HG03039 (cell line): ENCODE measurements at regions not wholly inside any gene's neighbourhood (a gene's known extent, or its start where the extent isn't known, plus 50 kb on each side); places are given as distances from the start of the nearest gene placed in this dataset.
"Not testable (repeated sequence)": the region's sequence is repeated elsewhere in the genome, so short reads cannot be mapped to it uniquely, and the experiment has no call there.

ENCODE experiments used
- ATAC-seq: cut with Tn5 transposase; IDR thresholded peaks from one replicate; pipeline ENCODE4 v1.9.1; 2021; ENCODE audit warnings: mild to moderate bottlenecking, moderate library complexity; ENCODE audit not compliant: unreplicated experiment

GRCh38 chr16:86072328-86073102 lies 173.6 kb downstream of the IRF8 start:
- no peak for ATAC-seq

- ATAC-seq = no peak
Observed at GRCh38 chr16:86073103-86073625, 174.2 kb downstream of the IRF8 start.

- no peak for ATAC-seq
Observed at GRCh38 chr16:86073763-86074493, 175.0 kb downstream of the IRF8 start.

- ATAC-seq = no peak
Observed at GRCh38 chr16:86074651-86075487, 175.9 kb downstream of the IRF8 start.

GRCh38 chr16:86075488-86075785 lies 176.5 kb downstream of the IRF8 start:
- ATAC-seq = no peak

- ATAC-seq = no peak
Observed at GRCh38 chr16:86075839-86076440, 177.0 kb downstream of the IRF8 start.

GRCh38 chr16:86076606-86077005 lies 177.6 kb downstream of the IRF8 start:
- ATAC-seq = no peak

- no peak for ATAC-seq
Observed at GRCh38 chr16:86077243-86077940, 178.4 kb downstream of the IRF8 start.

- no peak for ATAC-seq
Observed at GRCh38 chr16:86078121-86078600, 179.2 kb downstream of the IRF8 start.

- not testable (repeated sequence) for ATAC-seq
Observed at GRCh38 chr16:86078711-86079110, 179.7 kb downstream of the IRF8 start.

- no peak for ATAC-seq
Observed at GRCh38 chr16:86079255-86079885, 180.4 kb downstream of the IRF8 start.

- ATAC-seq = no peak
Observed at GRCh38 chr16:86080131-86080875, 181.3 kb downstream of the IRF8 start.

- ATAC-seq = no peak
Observed at GRCh38 chr16:86080982-86081381, 182.0 kb downstream of the IRF8 start.

GRCh38 chr16:86082418-86083030 lies 183.6 kb downstream of the IRF8 start:
- ATAC-seq = no peak

- no peak for ATAC-seq
Observed at GRCh38 chr16:86083382-86084002, 184.5 kb downstream of the IRF8 start.

GRCh38 chr16:86085161-86085611 lies 186.2 kb downstream of the IRF8 start:
- ATAC-seq = no peak

- ATAC-seq = no peak
Observed at GRCh38 chr16:86085795-86086194, 186.8 kb downstream of the IRF8 start.

GRCh38 chr16:86086471-86086870 lies 187.5 kb downstream of the IRF8 start:
- ATAC-seq = no peak
